ENCODE measurements at regions not wholly inside any gene's neighbourhood (a gene's known extent, or its start where the extent isn't known, plus 50 kb on each side); places are given as distances from the start of the nearest gene placed in this dataset.

GRCh38 chr3:76664816-76665215, 375.1 kb upstream of the ROBO2 start:
- Histone ChIP-seq H2AFZ (ENCODE audit: insufficient read depth, low read depth, low read length, poor library complexity, severe bottlenecking) (no peak overlapping the region), H3K9me3 (replicated peaks in 1 of 2; ENCODE audit: control insufficient read depth in 1 of 2, insufficient read depth in 1 of 2, low read length in 2 of 2) (no peaks in the 10 kb centered on the region), H3K79me2 (ENCODE audit: insufficient read depth, low read length) (no peaks in the 10 kb centered on the region), H3K36me3 (replicated peaks in 1 of 2; ENCODE audit: control insufficient read depth in 1 of 2, insufficient read depth in 2 of 2, low read length in 2 of 2) (no peaks in the 10 kb centered on the region), H3K4me2 (replicated peaks; ENCODE audit: extremely low read depth, low read length, poor library complexity, severe bottlenecking) (no peak overlapping the region), H3K9ac (ENCODE audit: insufficient read depth, low read length, poor library complexity, severe bottlenecking) (no peak overlapping the region), H3K27ac (ENCODE audit: low read depth in 1 of 2, low read length in 2 of 2) (no peak overlapping the region), H3K4me3 (replicated peaks in 1 of 3; ENCODE audit: low read depth in 2 of 3, low read length in 3 of 3) (no peak overlapping the region), H3K27me3 (ENCODE audit: control insufficient read depth in 2 of 2, insufficient read depth in 2 of 2, low read length in 2 of 2) (no peaks in the 10 kb centered on the region), H3K4me1 (ENCODE audit: control insufficient read depth in 1 of 2, insufficient read depth in 2 of 2, low read length in 2 of 2) (no peaks in the 10 kb centered on the region), H4K20me1 (ENCODE audit: insufficient read depth, low read length) (no peaks in the 10 kb centered on the region)
- Mint-ChIP-seq H3K36me3 (no peaks in the 10 kb centered on the region), H3K9me3 (peaks cover 0 to 3% (median 0%) of the 10 kb centered on the region in 7 donors), H3K27ac (no peak overlapping the region), H3K27me3 (ENCODE audit: low read depth in 3 of 3) (peaks cover 0 to 2% (median 0%) of the 10 kb centered on the region in 3 donors), H3K4me3 (no peak overlapping the region), H3K4me1 (no peaks in the 10 kb centered on the region)
- DNase-seq, result no peak
- intact Hi-C loops (cut with micrococcal nuclease), result no loop called here
- WGBS (ENCODE audit: insufficient coverage), result no CpG with 5 or more reads among the region's 3 CpGs
- TF ChIP-seq CTCF (IDR thresholded peaks at IDR 0.05), result no peak

- Mint-ChIP-seq H3K4me3 (no peak overlapping the region), H3K4me1 (no peaks in the 10 kb centered on the region), H3K36me3 (no peaks in the 10 kb centered on the region), H3K9me3 (peaks cover 0 to 3% (median 0%) of the 10 kb centered on the region in 7 donors), H3K27me3 (ENCODE audit: low read depth in 3 of 3) (peaks cover 0 to 2% (median 0%) of the 10 kb centered on the region in 3 donors), H3K27ac (no peak overlapping the region)
- Histone ChIP-seq H2AFZ (ENCODE audit: insufficient read depth, low read depth, low read length, poor library complexity, severe bottlenecking) (no peak overlapping the region), H3K27ac (ENCODE audit: low read depth in 1 of 2, low read length in 2 of 2) (no peak overlapping the region), H3K79me2 (ENCODE audit: insufficient read depth, low read length) (no peaks in the 10 kb centered on the region), H3K9me3 (replicated peaks in 1 of 2; ENCODE audit: control insufficient read depth in 1 of 2, insufficient read depth in 1 of 2, low read length in 2 of 2) (no peaks in the 10 kb centered on the region), H3K27me3 (ENCODE audit: control insufficient read depth in 2 of 2, insufficient read depth in 2 of 2, low read length in 2 of 2) (no peaks in the 10 kb centered on the region), H3K4me1 (ENCODE audit: control insufficient read depth in 1 of 2, insufficient read depth in 2 of 2, low read length in 2 of 2) (no peaks in the 10 kb centered on the region), H3K9ac (ENCODE audit: insufficient read depth, low read length, poor library complexity, severe bottlenecking) (no peak overlapping the region), H3K36me3 (replicated peaks in 1 of 2; ENCODE audit: control insufficient read depth in 1 of 2, insufficient read depth in 2 of 2, low read length in 2 of 2) (no peaks in the 10 kb centered on the region), H3K4me3 (replicated peaks in 1 of 3; ENCODE audit: low read depth in 2 of 3, low read length in 3 of 3) (no peak overlapping the region), H4K20me1 (ENCODE audit: insufficient read depth, low read length) (no peaks in the 10 kb centered on the region), H3K4me2 (replicated peaks; ENCODE audit: extremely low read depth, low read length, poor library complexity, severe bottlenecking) (no peak overlapping the region)
- no peak for TF ChIP-seq CTCF (IDR thresholded peaks at IDR 0.05)
- WGBS (ENCODE audit: insufficient coverage), result 80% methylated on average over 4 of the region's 4 CpGs
- DNase-seq, result no peak
- intact Hi-C loops (cut with micrococcal nuclease), result no loop called here
Observed at GRCh38 chr3:76668653-76669052, 371.2 kb upstream of the ROBO2 start.
